Stomach (tissue), 8 donors: ENCODE measurements at regions not wholly inside any gene's neighbourhood (a gene's known extent, or its start where the extent isn't known, plus 50 kb on each side); places are given as distances from the start of the nearest gene placed in this dataset.
A peak's percentile ranks its signal among the peaks of the same experiment; 100 is the strongest.

Experiments
- DNase-seq, 2 donors: peaks; one replicate each; pipeline versions ENCODE4 v3.0.0 to v3.0.0-alpha.2; 2013 to 2019
- H3K27ac ChIP-seq, 5 donors: fragments of 200-600 bp in 4 of 5; sonication (generic) in 4 of 5; one replicate each; pipeline ENCODE4 v1.5.1; 2013 to 2019; ENCODE audit warnings: mild to moderate bottlenecking in 1 of 5, moderate library complexity in 1 of 5
- H3K27me3 ChIP-seq, 3 donors: fragments of 200-600 bp; sonication (generic); one replicate each; pipeline ENCODE4 v1.5.1; 2017 to 2019; ENCODE audit warnings: mixed run types in 1 of 3
- H3K36me3 ChIP-seq, 4 donors: fragments of 200-600 bp; sonication (generic); 1 replicate in 3 of 4; 2 replicates in 1 of 4; pipeline ENCODE4 v1.5.1; 2016 to 2019
- H3K4me1 ChIP-seq, 4 donors: fragments of 200-600 bp; sonication (generic); one replicate each; pipeline ENCODE4 v1.5.1; 2016 to 2019
- H3K4me3 ChIP-seq, 4 donors: fragments of 200-600 bp; sonication (generic) in 3 of 4; one replicate each; pipeline ENCODE4 v1.5.1; 2016 to 2019; ENCODE audit warnings: mild to moderate bottlenecking in 1 of 4
- H3K9me3 ChIP-seq, 4 donors: fragments of 200-600 bp; sonication (generic); one replicate each; pipeline ENCODE4 v1.5.1; 2016 to 2019
- EP300 ChIP-seq: sonication (generic); formaldehyde crosslinking; IDR thresholded peaks from one replicate; pipeline ENCODE4 v1.6.1; 2017; ENCODE audit warnings: antibody characterized with exemption
- POLR2A ChIP-seq, 4 donors: fragments of 450-650 bp; IDR thresholded peaks; one replicate each; pipeline ENCODE4 v1.6.1; 2016; ENCODE audit warnings: antibody characterized with exemption in 4 of 4, control low read depth in 2 of 4, mild to moderate bottlenecking in 1 of 4, moderate library complexity in 1 of 4
- POLR2AphosphoS5 ChIP-seq, 3 donors: sonication (generic); formaldehyde crosslinking; IDR thresholded peaks; one replicate each; pipeline ENCODE4 v1.6.1; 2016; ENCODE audit warnings: antibody characterized with exemption in 3 of 3
- WGBS, 5 donors: extraction: QIAGEN DNeasy Blood & Tissue Kit in 3 of 5; methylation state at CpG; one replicate each; pipeline versions ENCODE4 v1.1.5 to v1.1.7; 2013 to 2018; 5-methylcytosine and 5-hydroxymethylcytosine counted together
- intact Hi-C: fragments of 100-400 bp; cut with DNase I; formaldehyde crosslinking; loops from one replicate; pipeline ENCODE4 v1.15.1; 2023; ENCODE audit warnings: low total_unique reads
- TF ChIP-seq, protein P1 (sequence below), 7 experiments: fragments of 450-650 bp in 4 of 7; fragments of 200-600 bp in 3 of 7; sonication (generic) in 3 of 7; IDR thresholded peaks; one replicate each; pipeline ENCODE4 v1.5.1; 2016 to 2019; ENCODE audit warnings: antibody characterized with exemption in 7 of 7, control low read depth in 2 of 7, mild to moderate bottlenecking in 1 of 7
- donor health status: healthy with polysubstance abuse.
- donor health status: Bipolar disorder and iron deficiency.
- donor health status: healthy.

DNA sequence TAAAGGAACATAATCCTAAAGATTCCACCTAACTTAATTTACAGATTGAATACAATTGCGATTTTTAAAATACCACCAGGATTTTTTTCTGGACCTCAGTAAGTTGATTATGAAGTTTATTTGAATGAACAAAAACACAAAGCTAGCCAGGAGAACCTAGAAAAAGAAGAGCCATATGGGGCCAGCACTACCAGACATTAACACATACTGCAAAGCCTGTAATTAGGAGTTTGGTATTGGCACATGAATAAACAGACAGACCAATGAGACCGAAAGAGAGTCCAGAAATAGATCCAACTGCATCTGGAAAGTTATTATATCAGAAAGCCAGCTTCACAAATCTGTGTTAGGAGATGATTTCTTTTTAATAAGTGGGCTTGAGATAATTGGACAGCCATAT, 105.5 kb upstream of the CHST15 start:
- WGBS, 5 donors = 71 to 89% (median 83%) methylated on average over 2 of the region's 2 CpGs
- no peak for DNase-seq
- Histone ChIP-seq H3K27me3 (no peaks in the 10 kb centered on the region), H3K27ac (no peak overlapping the region), H3K36me3 (no peaks in the 10 kb centered on the region), H3K4me1 (no peaks in the 10 kb centered on the region), H3K9me3 (no peaks in the 10 kb centered on the region), H3K4me3 (no peak overlapping the region)
- intact Hi-C loops = no loop called here
- no peak for TF ChIP-seq EP300

GRCh38 chr10:124198125-124198501, 104.7 kb upstream of the CHST15 start:
- no peaks in the 10 kb centered on the region for H3K4me1 ChIP-seq
- WGBS, 5 donors = 69 to 83% (median 77%) methylated on average over 5 of the region's 5 CpGs
- H3K4me3 ChIP-seq = no peak overlapping the region
- intact Hi-C loops = no loop called here
- H3K27ac ChIP-seq = no peak overlapping the region
- no peaks in the 10 kb centered on the region for H3K9me3 ChIP-seq
- no peaks in the 10 kb centered on the region for H3K36me3 ChIP-seq
- DNase-seq = no peak
- no peaks in the 10 kb centered on the region for H3K27me3 ChIP-seq
- TF ChIP-seq POLR2A (IDR thresholded peaks at IDR 0.05) (no peak), POLR2AphosphoS5 (IDR thresholded peaks at IDR 0.05) (no peak), EP300 (no peak)
- TF ChIP-seq, protein P1, sequence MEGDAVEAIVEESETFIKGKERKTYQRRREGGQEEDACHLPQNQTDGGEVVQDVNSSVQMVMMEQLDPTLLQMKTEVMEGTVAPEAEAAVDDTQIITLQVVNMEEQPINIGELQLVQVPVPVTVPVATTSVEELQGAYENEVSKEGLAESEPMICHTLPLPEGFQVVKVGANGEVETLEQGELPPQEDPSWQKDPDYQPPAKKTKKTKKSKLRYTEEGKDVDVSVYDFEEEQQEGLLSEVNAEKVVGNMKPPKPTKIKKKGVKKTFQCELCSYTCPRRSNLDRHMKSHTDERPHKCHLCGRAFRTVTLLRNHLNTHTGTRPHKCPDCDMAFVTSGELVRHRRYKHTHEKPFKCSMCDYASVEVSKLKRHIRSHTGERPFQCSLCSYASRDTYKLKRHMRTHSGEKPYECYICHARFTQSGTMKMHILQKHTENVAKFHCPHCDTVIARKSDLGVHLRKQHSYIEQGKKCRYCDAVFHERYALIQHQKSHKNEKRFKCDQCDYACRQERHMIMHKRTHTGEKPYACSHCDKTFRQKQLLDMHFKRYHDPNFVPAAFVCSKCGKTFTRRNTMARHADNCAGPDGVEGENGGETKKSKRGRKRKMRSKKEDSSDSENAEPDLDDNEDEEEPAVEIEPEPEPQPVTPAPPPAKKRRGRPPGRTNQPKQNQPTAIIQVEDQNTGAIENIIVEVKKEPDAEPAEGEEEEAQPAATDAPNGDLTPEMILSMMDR (IDR thresholded peaks at IDR 0.05) = no peak

GRCh38 chr10:124197371-124198124, 104.2 kb upstream of the CHST15 start:
- peak in 1 of 2 donors; percentile 52 for DNase-seq
- TF ChIP-seq POLR2A (IDR thresholded peaks at IDR 0.05) = no peak
- Histone ChIP-seq H3K36me3 (no peaks in the 10 kb centered on the region), H3K27me3 (no peaks in the 10 kb centered on the region), H3K9me3 (no peaks in the 10 kb centered on the region), H3K27ac (peak overlapping the region in 3 of 5 donors; percentile 22 to 53 (median 28)), H3K4me1 (no peaks in the 10 kb centered on the region), H3K4me3 (no peak overlapping the region)
- intact Hi-C loops = no loop called here
- WGBS, 5 donors = 69 to 75% (median 72%) methylated on average over 25 of the region's 25 CpGs

DNA sequence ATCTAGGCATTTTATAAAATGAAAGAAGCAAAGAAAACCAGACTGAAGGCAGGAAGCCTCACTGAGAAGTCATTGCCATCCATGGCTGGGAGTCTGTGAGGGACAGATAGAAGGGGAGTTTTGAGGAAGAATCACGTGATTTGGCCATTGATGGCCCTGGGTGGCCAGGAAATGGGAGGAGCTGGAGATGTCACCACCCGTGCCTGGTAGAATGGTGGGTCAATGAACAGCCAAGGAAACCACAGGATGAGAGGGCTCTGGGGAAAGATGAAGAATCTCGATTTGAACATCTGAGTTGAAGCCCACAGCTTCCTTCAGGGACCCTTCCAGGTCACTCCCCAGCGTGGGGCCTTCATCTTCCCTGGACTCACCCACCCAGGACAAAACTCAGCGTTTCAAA, 103.3 kb upstream of the CHST15 start:
- Histone ChIP-seq H3K36me3 (no peaks in the 10 kb centered on the region), H3K27me3 (no peaks in the 10 kb centered on the region), H3K4me1 (no peaks in the 10 kb centered on the region), H3K4me3 (no peak overlapping the region), H3K27ac (peak overlapping the region in 2 of 5 donors; percentile 22 to 53), H3K9me3 (no peaks in the 10 kb centered on the region)
- TF ChIP-seq POLR2A (IDR thresholded peaks at IDR 0.05) (no peak), POLR2AphosphoS5 (IDR thresholded peaks at IDR 0.05) (no peak)
- TF ChIP-seq, protein P1 (IDR thresholded peaks at IDR 0.05) = no peak
- no peak for DNase-seq
- intact Hi-C loops = no loop called here
- WGBS, 5 donors = 55 to 73% (median 58%) methylated on average over 5 of the region's 5 CpGs

GRCh38 chr10:124194199-124194824, 100.9 kb upstream of the CHST15 start:
- 45 to 67% (median 59%) methylated on average over 2 of the region's 2 CpGs for WGBS, 5 donors
- Histone ChIP-seq H3K9me3 (no peaks in the 10 kb centered on the region), H3K36me3 (no peaks in the 10 kb centered on the region), H3K4me3 (no peak overlapping the region), H3K27ac (no peak overlapping the region), H3K4me1 (no peaks in the 10 kb centered on the region), H3K27me3 (no peaks in the 10 kb centered on the region)
- TF ChIP-seq POLR2A (IDR thresholded peaks at IDR 0.05) (no peak), POLR2AphosphoS5 (IDR thresholded peaks at IDR 0.05) (no peak), EP300 (no peak)
- TF ChIP-seq, protein P1 (IDR thresholded peaks at IDR 0.05) = no peak
- no peak for DNase-seq
- intact Hi-C loops = no loop called here
